NT2/D1 (cell line): ENCODE measurements at regions not wholly inside any gene's neighbourhood (a gene's known extent, or its start where the extent isn't known, plus 50 kb on each side); places are given as distances from the start of the nearest gene placed in this dataset.

Experiments
- SUZ12 ChIP-seq: IDR thresholded peaks from 2 replicates; pipeline ENCODE4 v1.6.1; 2011; ENCODE audit not compliant: insufficient read length, insufficient read depth; ENCODE audit errors: extremely low read depth
- ZNF274 ChIP-seq: IDR thresholded peaks from 2 replicates; pipeline ENCODE4 v1.6.1; 2011; ENCODE audit warnings: mild to moderate bottlenecking, low read depth, low read length

DNA sequence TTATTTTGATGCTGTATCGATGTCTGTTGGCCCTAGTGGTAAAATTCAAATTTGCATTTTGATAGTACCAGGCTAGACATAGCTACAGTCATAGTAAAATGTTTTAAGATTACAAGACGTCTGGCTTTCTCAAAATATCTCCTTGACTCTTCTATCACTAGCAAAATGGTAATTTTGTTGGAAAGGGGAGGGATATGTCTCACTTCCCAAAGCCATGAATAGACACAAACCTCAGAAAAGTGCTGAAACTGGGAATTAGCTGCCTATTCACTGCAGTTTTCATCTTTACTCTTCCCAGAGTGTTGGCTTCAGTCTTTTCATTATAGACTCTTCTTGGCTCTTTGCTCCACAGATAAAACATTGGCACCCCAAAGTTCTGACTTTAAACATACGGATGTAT is 1009.9 kb downstream of the ADGRL2 start:
- TF ChIP-seq ZNF274 (no peak), SUZ12 (no peak)
